A673 (cell line): ENCODE measurements at regions not wholly inside any gene's neighbourhood (a gene's known extent, or its start where the extent isn't known, plus 50 kb on each side); places are given as distances from the start of the nearest gene placed in this dataset.

Experiments
- BruUV-seq: library from RNA; stranded (reverse); fragments of 400-500 nt; replicated peaks from 2 replicates; lab custom pipeline; 2021; lab: Mats Ljungman, UMichigan
- CTCF ChIA-PET: fragments of 300-600 bp; sonication (Branson Sonifier 250); formaldehyde crosslinking; loops from one replicate; lab custom pipeline; 2022; ENCODE audit warnings: antibody characterized with exemption; lab: Charles Lee
- POLR2A ChIA-PET: fragments of 300-600 bp; sonication (Branson Sonifier 250); formaldehyde crosslinking; loops from one replicate; lab custom pipeline; 2022; ENCODE audit warnings: antibody characterized with exemption; ENCODE audit not compliant: low non-redundant PET; lab: Charles Lee
- DNase-seq: peaks from one replicate; pipeline ENCODE4 v3.0.0-alpha.2; 2015; ENCODE audit warnings: low spot score
- H3K27ac ChIP-seq: fragments of 200-600 bp; sonication (generic); 2 replicates; pipeline ENCODE4 v1.5.1; 2016; ENCODE audit warnings: mixed run types, low read depth, mild to moderate bottlenecking, mixed read lengths, antibody characterized with exemption, low read length; ENCODE audit not compliant: poor library complexity, severe bottlenecking
- H3K27me3 ChIP-seq: fragments of 200-600 bp; sonication (generic); replicated peaks from 2 replicates; pipeline ENCODE4 v1.6.1; 2017; ENCODE audit warnings: mixed run types, low read depth, mild to moderate bottlenecking, mixed read lengths, antibody characterized with exemption, low read length; ENCODE audit not compliant: insufficient read depth, poor library complexity
- H3K36me3 ChIP-seq: fragments of 200-600 bp; sonication (generic); 2 replicates; pipeline ENCODE4 v1.6.1; 2016; ENCODE audit warnings: mixed run types, mild to moderate bottlenecking, mixed read lengths, antibody characterized with exemption, low read length; ENCODE audit not compliant: insufficient read depth, poor library complexity, severe bottlenecking
- H3K4me1 ChIP-seq: fragments of 200-600 bp; sonication (generic); 2 replicates; pipeline ENCODE4 v1.6.1; 2017; ENCODE audit warnings: mixed run types, mild to moderate bottlenecking, mixed read lengths, antibody characterized with exemption, low read length; ENCODE audit not compliant: insufficient read depth, poor library complexity, severe bottlenecking
- H3K4me3 ChIP-seq: fragments of 200-600 bp; sonication (generic); 2 replicates; pipeline ENCODE4 v1.5.1; 2016; ENCODE audit warnings: low read depth, mixed run types, mild to moderate bottlenecking, mixed read lengths, low read length; ENCODE audit not compliant: poor library complexity, severe bottlenecking
- H3K9me3 ChIP-seq: fragments of 200-600 bp; sonication (generic); 2 replicates; pipeline ENCODE4 v1.6.1; 2016; ENCODE audit warnings: mixed run types, low read depth, mild to moderate bottlenecking, mixed read lengths, antibody characterized with exemption, low read length; ENCODE audit not compliant: poor library complexity, severe bottlenecking
- CTCF ChIP-seq: fragments of 300-800, 200-600 bp; sonication (generic); conservative IDR thresholded peaks from 2 replicates; pipeline ENCODE4 v1.5.1; 2017; ENCODE audit warnings: low read depth, mild to moderate bottlenecking, antibody characterized with exemption, low read length, moderate library complexity, mixed read lengths
- EZH2 ChIP-seq: fragments of 200-600 bp; sonication (generic); IDR thresholded peaks from 2 replicates; pipeline ENCODE4 v1.6.1; 2017; ENCODE audit warnings: borderline replicate concordance, low read depth, mild to moderate bottlenecking, mixed read lengths, antibody characterized with exemption, low read length; ENCODE audit not compliant: poor library complexity, severe bottlenecking
- intact Hi-C: fragments of 100-400 bp; cut with micrococcal nuclease; formaldehyde crosslinking; loops from one replicate; pipeline ENCODE4 v1.10.0; 2022; ENCODE audit not compliant: unreplicated experiment

- DNase-seq = no peak
- no peaks in the 10 kb centered on the region for H3K4me1 ChIP-seq
- H3K27ac ChIP-seq = no peak overlapping the region
- intact Hi-C loops = no loop called here
- H3K36me3 ChIP-seq = no peaks in the 10 kb centered on the region
- no peaks in the 10 kb centered on the region for H3K27me3 ChIP-seq
- H3K4me3 ChIP-seq = no peak overlapping the region
- H3K9me3 ChIP-seq = no peaks in the 10 kb centered on the region
- ChIA-PET POLR2A (no interaction called here), CTCF (no interaction called here)
- TF ChIP-seq EZH2 (no peak), CTCF (no peak)
- no TSS peak for BruUV-seq
Observed at GRCh38 chr13:100837631-100838030, 163.0 kb upstream of the TMTC4 start.

GRCh38 chr13:100836711-100837110 lies 162.1 kb upstream of the TMTC4 start:
- POLR2A ChIA-PET = no interaction called here
- CTCF ChIA-PET = no interaction called here
- no peaks in the 10 kb centered on the region for H3K9me3 ChIP-seq
- no peaks in the 10 kb centered on the region for H3K4me1 ChIP-seq
- intact Hi-C loops = no loop called here
- no peak for TF ChIP-seq CTCF
- no peak for TF ChIP-seq EZH2
- H3K27me3 ChIP-seq = no peaks in the 10 kb centered on the region
- no TSS peak for BruUV-seq
- H3K27ac ChIP-seq = no peak overlapping the region
- H3K36me3 ChIP-seq = no peaks in the 10 kb centered on the region
- peak; percentile 68 for DNase-seq
- no peak overlapping the region for H3K4me3 ChIP-seq

GRCh38 chr13:100835695-100836094 lies 161.1 kb upstream of the TMTC4 start:
- Histone ChIP-seq H3K4me1 (no peaks in the 10 kb centered on the region), H3K27ac (no peak overlapping the region), H3K4me3 (no peak overlapping the region), H3K36me3 (no peaks in the 10 kb centered on the region), H3K9me3 (no peaks in the 10 kb centered on the region), H3K27me3 (no peaks in the 10 kb centered on the region)
- TF ChIP-seq CTCF = no peak
- no peak for TF ChIP-seq EZH2
- DNase-seq = no peak
- no TSS peak for BruUV-seq
- POLR2A ChIA-PET = no interaction called here
- intact Hi-C loops = no loop called here
- CTCF ChIA-PET = no interaction called here
